ENCODE measurements at regions not wholly inside any gene's neighbourhood (a gene's known extent, or its start where the extent isn't known, plus 50 kb on each side); places are given as distances from the start of the nearest gene placed in this dataset.
"Not testable (repeated sequence)": the region's sequence is repeated elsewhere in the genome, so short reads cannot be mapped to it uniquely, and the experiment has no call there.

- no peak for FAIRE-seq
Observed at GRCh38 chr1:226461087-226461486, 53.2 kb upstream of the PARP1 start.

DNA sequence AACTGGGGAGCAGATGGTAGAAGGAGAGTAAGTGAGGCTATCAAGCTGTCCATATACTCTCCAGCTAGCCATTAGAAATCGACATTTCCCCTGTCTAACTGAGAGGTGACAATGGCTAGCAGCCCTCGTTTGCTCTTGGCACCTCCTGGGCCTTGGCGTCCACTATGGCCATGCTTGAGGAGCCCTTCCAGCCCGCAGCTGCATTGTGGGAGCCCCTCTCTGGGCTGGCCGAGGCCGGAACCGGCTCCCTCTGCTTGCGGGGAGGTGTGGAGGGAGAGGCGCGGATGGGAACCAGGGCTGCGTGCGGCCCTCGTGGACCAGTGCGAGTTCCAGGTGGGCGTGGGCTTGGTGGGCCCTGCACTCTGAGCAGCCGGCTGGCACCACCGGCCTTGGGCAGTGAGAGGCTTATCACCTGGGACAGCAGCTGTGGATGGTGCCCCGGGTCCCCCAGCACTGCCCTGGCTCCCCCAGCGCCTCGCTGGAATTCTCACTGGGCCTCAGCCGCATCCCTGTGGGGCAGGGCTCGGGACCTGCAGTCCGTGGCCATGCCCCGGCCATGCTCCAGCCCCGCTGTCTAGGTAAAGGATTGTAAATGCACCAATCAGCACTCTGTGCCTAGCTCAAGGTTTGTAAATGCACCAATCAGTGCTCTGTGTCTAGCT is 56.2 kb upstream of the PARP1 start:
- FAIRE-seq = no peak

GRCh38 chr1:226464587-226464971 is 56.7 kb upstream of the PARP1 start:
- FAIRE-seq = not testable (repeated sequence)

GRCh38 chr1:226466296-226466695 is 58.4 kb upstream of the PARP1 start:
- no peak for FAIRE-seq

- FAIRE-seq = no peak
Observed at GRCh38 chr1:226467443-226467842, 59.5 kb upstream of the PARP1 start.

DNA sequence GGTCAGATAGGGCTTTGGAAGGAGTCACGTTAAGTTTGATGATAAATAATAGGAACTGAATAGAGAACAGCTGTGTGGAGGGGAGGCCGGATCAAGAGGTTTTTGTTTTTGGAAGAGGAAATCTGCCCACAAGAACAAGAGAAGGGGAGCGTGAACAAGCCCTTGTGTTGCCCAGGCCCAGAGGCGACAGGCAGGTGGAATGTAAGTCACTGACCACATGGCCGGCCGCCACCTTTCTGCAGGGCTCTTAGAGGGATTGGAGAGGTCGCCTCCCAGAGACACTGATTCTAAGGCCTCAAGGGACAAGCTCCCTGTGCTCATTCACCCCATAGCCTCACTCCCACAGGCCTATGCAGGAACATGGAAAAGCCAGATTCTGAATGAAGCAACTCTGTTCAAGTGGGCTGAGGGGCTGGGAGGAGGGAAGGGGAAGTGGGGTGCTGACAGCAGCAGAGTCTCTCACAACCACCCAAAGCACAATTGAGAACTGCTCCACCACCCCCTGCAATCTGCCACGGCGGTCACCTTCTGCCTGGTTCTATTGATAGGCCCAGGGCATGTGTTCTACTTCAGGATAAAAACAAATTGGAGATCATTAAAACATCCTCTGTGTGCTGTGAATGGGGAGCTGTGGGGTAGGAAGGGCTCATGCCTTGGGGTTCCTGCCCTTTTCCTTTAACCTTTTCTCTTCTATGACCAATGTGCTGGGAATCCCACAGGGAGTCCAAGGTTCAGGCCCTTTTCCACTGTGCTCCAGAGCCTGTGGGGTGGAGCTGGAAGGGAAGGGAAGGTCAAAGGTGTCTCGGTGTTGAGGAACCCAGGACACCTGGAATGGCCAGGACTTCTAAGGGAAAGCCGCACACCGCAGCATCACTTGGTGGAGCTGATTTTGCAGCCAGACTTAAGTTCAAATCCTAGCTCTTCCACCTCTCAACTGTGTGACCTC is 63.3 kb upstream of the PARP1 start:
- FAIRE-seq = no peak

- no peak for FAIRE-seq
Observed at GRCh38 chr1:226473325-226473724, 65.4 kb upstream of the PARP1 start.

GRCh38 chr1:226474041-226474440 is 66.1 kb upstream of the PARP1 start:
- no peak for FAIRE-seq

DNA sequence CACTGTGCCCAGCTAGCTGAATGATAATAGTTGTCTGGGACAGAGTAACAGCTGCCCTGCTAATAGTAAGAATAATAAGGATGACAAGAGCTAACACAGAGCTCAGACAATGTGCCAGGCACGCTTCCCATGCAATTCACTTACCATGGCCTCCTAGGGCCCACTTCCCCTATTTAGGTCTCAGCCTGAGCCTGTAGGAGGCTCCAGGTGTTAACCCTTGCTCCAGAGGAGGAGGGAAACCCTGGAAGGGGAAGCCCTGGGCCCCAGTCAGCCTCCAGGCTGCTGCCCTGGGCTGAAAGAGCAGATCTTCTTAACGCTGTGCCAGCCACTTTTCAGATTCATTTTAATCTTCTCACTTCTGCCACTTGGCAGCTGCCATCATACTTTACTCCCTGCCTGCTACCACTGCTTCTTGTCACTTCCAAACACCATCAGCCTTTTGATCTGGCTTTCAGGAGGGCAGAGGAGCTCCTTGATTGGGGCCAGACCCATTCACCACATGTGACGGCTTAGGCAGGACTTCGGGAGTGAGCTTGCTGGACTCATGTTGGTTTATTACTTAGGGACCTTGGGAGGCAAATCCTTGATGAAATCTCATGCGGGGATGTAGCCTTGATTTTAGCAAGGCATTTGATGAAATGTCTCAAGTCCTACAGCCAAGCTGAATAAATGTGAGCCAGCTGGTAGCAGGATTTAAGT is 66.7 kb upstream of the PARP1 start:
- FAIRE-seq = no peak

DNA sequence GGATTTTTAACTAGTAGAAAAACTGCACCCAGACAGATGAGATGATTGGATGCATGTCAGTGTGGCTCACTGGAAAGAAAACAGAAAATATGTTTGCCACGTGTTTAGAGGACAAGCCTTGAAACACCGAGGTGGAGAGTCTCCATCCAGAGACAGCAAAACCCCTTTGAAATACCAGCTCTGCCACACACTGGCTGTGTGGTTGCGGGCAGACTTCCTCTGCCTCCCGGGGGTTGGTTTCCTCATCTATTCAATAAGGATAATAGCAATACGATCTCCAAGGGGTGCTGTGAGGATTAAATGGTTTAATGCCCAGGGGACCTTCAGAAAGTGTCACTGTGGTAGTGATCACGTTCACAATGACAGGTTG is 67.2 kb upstream of the PARP1 start:
- no peak for FAIRE-seq

GRCh38 chr1:226476066-226476465 is 68.2 kb upstream of the PARP1 start:
- FAIRE-seq = no peak

DNA sequence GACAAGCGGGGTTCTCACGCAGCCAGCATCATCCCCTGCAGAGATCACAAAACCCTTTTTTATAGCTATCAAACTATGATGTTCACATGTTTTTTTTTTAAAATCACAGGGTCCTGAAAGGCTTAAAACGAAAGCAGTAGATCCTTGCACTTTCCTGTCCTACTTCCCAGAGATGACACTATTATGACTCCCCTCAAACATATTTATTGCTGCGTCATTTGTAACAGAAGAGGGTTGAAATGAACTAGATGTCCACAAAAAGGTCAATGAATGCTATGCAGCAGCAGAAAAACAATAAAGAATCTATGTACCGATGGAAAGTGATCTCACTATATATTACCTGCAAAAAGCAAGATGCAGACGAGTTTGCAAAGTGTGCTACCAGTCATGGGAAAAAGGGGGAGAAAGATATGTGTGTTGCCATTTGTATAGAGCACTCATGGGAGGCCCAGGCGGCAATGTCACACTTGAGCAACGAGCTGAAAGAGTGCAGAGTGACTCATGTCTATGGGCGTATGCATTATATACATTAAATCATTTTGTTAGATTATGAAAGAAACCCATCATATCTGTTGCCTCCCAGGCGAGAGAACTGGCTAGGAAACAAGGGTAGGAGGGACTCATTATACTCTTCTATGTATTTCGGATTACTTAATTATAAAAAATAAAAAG is 68.9 kb upstream of the PARP1 start:
- no peak for FAIRE-seq

DNA sequence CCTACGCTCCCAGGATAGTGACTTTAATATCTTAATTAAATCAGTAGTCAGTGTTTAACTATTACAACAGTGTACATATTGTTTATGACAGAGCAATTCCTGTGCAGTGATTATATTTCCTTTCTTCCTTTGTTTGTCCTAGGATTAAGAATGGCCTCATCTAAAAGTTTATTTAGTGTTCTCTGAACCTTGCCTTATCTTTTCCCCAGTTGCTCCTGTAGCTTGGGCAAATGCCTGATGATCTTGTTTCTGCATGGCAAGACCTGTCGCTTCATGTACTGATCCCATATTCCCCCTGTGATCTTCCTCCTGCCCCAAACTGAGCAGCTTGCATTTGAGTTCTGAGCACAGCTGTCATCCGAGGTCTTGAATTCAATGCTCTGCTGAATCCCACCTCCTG is 69.1 kb upstream of the STUM start:
- FAIRE-seq = no peak

DNA sequence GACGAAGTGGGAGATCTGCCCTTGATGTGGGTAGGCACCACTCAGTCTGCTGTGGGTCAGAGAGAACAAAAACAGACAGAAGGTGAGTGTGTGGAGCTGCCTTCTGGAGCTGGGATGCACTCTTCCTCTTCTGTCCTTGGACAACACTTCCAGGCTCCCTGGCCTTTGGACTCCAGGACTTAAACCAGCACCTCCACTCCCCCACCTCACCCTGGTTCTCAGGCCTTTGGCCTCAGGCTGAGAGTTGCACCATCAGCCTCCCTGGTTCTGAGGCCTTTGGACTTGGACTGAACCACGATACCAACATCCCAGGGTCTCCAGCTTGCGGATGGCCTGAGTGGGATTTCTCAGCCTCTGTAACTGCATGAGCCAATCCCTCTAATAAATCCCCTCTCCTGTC is 68.1 kb upstream of the STUM start:
- no peak for FAIRE-seq

DNA sequence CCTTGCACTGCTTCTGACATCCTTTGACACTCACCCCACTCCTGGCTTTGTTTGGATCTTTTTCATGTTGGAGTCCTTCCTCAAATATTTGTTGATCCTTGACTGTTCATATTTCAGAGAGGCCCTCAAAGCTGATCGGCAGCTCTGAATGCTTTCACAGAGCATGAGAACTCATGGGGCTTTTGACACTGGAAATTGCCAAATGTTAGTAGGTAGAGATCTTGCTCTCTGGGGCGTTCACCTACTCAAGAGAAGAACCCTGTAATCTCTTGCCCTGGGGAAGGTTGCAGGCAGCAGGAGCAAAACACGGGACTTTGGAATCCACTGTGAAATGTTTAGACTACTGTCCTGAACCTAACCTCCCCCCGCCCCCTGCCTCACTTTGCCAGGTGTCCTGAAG is 67.4 kb upstream of the STUM start:
- FAIRE-seq = no peak

DNA sequence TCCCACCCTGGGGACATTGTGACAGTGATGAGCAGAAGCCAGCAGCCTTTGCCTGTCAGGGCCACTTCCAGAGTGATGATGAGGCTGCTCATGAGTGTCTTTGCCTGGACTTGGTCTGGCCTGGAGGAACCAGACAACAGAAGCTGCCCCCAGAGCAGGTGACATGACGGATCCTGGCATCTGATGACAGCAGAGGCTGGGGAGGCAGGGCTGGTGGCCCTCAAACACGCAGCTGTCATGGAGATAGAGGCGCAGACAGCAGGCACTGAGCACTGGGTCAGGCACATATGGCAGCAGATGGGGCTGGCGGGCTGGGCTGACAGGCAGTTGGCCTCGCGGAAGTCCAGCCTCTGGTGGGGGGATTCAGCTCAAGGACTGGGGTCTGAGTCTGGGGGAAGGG is 66.4 kb upstream of the STUM start:
- FAIRE-seq = no peak

DNA sequence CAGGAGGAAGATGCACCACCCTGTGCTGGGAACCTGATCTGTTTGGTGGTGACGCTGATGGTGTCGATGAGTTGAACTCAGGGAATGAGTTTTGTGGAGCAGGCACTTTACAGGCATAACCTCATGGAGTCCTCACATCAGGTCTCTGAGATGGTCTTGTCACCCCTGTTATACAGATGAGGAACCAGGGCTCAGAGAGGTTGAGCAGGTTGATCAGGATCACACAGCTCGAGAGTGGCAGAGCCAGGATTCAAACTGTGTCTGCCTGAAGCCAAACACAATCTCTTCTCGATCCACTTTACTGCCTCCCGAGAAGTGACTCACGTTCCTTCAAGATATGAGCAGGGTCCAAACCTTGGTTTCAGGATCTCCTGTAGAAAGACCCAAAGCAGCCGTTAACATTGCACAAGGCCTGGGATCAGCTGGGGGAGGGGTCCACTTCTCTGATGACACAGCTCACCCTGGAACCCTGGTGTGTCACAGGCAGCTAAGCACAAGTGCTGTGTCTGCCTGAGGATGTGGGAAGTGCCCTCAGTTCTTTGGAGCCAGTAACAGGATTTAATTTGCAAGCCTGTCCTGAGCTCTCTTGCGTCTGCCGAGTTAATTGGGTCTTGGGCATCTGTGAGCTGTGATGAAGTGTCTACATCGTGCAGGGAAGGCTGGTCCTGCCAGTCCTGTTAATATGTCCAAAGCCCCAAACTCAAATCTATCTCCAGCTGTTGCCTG is 65.4 kb upstream of the STUM start:
- FAIRE-seq = no peak

GRCh38 chr1:226485192-226485591 is 63.4 kb upstream of the STUM start:
- no peak for FAIRE-seq

DNA sequence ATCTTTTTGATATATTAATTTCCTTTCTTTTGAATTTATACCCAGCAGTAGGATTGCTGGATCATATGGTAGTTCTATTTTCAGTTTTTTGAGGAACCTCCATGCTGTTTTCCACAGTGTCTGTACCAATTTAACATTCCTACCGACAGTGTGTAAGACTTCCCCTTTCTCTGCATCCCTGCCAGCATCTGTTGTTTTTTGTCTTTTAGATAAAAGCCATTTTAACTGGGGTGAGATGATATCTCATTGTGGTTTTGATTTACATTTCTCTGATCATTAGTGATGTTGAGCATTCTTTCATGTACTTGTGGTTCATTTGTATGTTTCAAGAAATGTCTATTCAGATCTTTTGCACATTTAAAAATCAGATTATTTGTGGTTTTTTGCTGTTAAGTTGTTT is 62.4 kb upstream of the STUM start:
- peak; percentile 40 for FAIRE-seq

DNA sequence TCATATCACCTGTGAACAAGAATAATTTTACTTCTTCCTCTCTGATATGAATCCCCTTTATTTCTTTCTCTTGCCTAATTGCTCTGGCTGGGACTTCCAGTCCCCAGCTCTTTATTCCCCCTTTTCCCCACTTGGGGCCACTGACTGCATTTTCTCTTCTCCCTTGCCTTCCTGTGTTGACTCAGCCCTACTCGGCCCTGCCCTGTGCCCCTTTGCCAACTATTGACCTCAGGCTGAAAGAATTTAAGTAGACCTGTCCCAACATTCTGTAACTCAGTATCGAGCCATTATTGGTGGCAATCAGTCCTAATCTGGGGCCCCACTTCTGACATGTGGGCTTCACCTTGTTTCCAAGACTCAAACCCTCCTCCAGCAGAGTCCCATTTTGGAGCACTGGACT is 60.6 kb upstream of the STUM start:
- FAIRE-seq = no peak

DNA sequence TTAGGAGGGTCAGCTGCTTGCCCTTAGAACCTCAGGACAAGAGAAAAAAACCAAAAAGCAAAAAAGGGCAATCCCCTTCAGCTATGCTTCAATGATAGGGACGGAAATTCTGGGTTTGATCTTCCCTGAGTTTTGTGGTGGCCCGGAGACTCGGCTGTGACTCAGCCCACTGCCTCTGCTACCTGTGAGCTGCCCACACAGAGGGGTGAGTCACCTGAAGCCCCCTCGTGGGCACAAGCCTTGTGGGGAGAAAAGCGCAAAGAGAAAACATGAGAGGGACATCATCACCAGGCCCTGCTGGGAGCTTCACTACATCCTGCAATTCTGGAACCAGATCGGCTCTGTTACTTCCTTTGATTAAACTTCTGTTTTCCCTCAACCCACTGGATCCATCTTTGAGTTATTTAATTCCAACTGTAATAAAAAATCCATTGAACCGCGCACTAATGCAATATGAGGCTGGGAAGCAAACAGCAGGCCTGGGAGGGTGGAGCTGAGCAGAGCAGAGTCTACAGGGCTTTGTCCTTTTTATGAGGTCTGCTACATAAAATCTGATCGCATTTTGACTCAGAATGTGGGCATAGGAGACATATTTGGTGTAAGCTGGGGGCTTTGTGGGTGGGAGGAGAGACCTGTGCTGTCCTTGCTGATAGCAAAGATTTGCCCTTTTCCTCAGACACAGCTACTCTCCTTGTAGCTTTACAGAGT is 58.7 kb upstream of the STUM start:
- no peak for FAIRE-seq

GRCh38 chr1:226490426-226490809 is 58.1 kb upstream of the STUM start:
- FAIRE-seq = no peak

Measured in TTC549 (cell line).